Fibroblast of skin of scalp (primary cell): ENCODE measurements at regions not wholly inside any gene's neighbourhood (a gene's known extent, or its start where the extent isn't known, plus 50 kb on each side); places are given as distances from the start of the nearest gene placed in this dataset.
"Not testable (repeated sequence)": the region's sequence is repeated elsewhere in the genome, so short reads cannot be mapped to it uniquely, and the experiment has no call there.

Experiments used
- DNase-seq: peaks from one replicate; pipeline ENCODE4 v3.0.0-alpha.2; 2013

GRCh38 chr2:103169861-103170260, 408.0 kb downstream of the TMEM182 start:
- no peak for DNase-seq

- no peak for DNase-seq
Measured at GRCh38 chr2:103172821-103173220, 411.0 kb downstream of the TMEM182 start.

- DNase-seq = peak; percentile 50
Measured at GRCh38 chr2:103174711-103175110, 412.9 kb downstream of the TMEM182 start.

- no peak for DNase-seq
Measured at GRCh38 chr2:103176294-103176915, 414.6 kb downstream of the TMEM182 start.

GRCh38 chr2:103179798-103180197, 418.0 kb downstream of the TMEM182 start:
- DNase-seq = no peak

- no peak for DNase-seq
Measured at GRCh38 chr2:103183061-103183460, 421.2 kb downstream of the TMEM182 start.

GRCh38 chr2:103196802-103197201, 435.0 kb downstream of the TMEM182 start:
- no peak for DNase-seq

GRCh38 chr2:103200774-103201173, 438.9 kb downstream of the TMEM182 start:
- not testable (repeated sequence) for DNase-seq

- DNase-seq = no peak
Measured at GRCh38 chr2:103208916-103209315, 447.1 kb downstream of the TMEM182 start.

- DNase-seq = no peak
Measured at GRCh38 chr2:103213028-103213542, 451.3 kb downstream of the TMEM182 start.

GRCh38 chr2:103218516-103218915, 456.7 kb downstream of the TMEM182 start:
- DNase-seq = no peak

- DNase-seq = no peak
Measured at GRCh38 chr2:103219398-103219797, 457.6 kb downstream of the TMEM182 start.

- DNase-seq = no peak
Measured at GRCh38 chr2:103222969-103223368, 461.1 kb downstream of the TMEM182 start.

- no peak for DNase-seq
Measured at GRCh38 chr2:103230796-103231195, 469.0 kb downstream of the TMEM182 start.

GRCh38 chr2:103232865-103233264, 471.0 kb downstream of the TMEM182 start:
- no peak for DNase-seq

GRCh38 chr2:103233691-103234090, 471.9 kb downstream of the TMEM182 start:
- no peak for DNase-seq

- no peak for DNase-seq
Measured at GRCh38 chr2:103235283-103235682, 473.5 kb downstream of the TMEM182 start.

- no peak for DNase-seq
Measured at GRCh38 chr2:103249462-103249861, 487.6 kb downstream of the TMEM182 start.

GRCh38 chr2:103252781-103253180, 490.9 kb downstream of the TMEM182 start:
- no peak for DNase-seq

GRCh38 chr2:103254611-103255010, 492.8 kb downstream of the TMEM182 start:
- DNase-seq = no peak

GRCh38 chr2:103264058-103264768, 502.4 kb downstream of the TMEM182 start:
- no peak for DNase-seq

- DNase-seq = no peak
Measured at GRCh38 chr2:103265521-103265920, 503.7 kb downstream of the TMEM182 start.

- DNase-seq = no peak
Measured at GRCh38 chr2:103268841-103269498, 507.1 kb downstream of the TMEM182 start.

- DNase-seq = no peak
Measured at GRCh38 chr2:103276869-103277268, 515.0 kb downstream of the TMEM182 start.
